HEK293T (cell line): ENCODE measurements at regions not wholly inside any gene's neighbourhood (a gene's known extent, or its start where the extent isn't known, plus 50 kb on each side); places are given as distances from the start of the nearest gene placed in this dataset.

Source experiments
- CTBP1 ChIP-seq: fragments of 450-650 bp; IDR thresholded peaks from 2 replicates; pipeline ENCODE4 v1.6.1; 2016; ENCODE audit warnings: borderline replicate concordance
- FOXA1 ChIP-seq: fragments of 450-650 bp; IDR thresholded peaks from 2 replicates; pipeline ENCODE4 v1.6.1; 2016; ENCODE audit warnings: mild to moderate bottlenecking
- HDGF ChIP-seq: fragments of 450-650 bp; IDR thresholded peaks from 2 replicates; pipeline ENCODE4 v1.6.1; 2017; ENCODE audit warnings: antibody characterized with exemption, borderline replicate concordance
- TF ChIP-seq, protein P1 (sequence below): fragments of 450-650 bp; IDR thresholded peaks from 2 replicates; pipeline ENCODE4 v1.6.1; 2016

GRCh38 chr18:53948991-53949390, 275.5 kb downstream of the MBD2 start:
- TF ChIP-seq CTBP1 (no peak), FOXA1 (no peak), HDGF (no peak)
- TF ChIP-seq, protein P1, sequence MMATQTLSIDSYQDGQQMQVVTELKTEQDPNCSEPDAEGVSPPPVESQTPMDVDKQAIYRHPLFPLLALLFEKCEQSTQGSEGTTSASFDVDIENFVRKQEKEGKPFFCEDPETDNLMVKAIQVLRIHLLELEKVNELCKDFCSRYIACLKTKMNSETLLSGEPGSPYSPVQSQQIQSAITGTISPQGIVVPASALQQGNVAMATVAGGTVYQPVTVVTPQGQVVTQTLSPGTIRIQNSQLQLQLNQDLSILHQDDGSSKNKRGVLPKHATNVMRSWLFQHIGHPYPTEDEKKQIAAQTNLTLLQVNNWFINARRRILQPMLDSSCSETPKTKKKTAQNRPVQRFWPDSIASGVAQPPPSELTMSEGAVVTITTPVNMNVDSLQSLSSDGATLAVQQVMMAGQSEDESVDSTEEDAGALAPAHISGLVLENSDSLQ, result no peak
